Ovary (tissue), 3 donors: ENCODE measurements at regions not wholly inside any gene's neighbourhood (a gene's known extent, or its start where the extent isn't known, plus 50 kb on each side); places are given as distances from the start of the nearest gene placed in this dataset.

ENCODE experiments used
- EP300 ChIP-seq: sonication (generic); formaldehyde crosslinking; IDR thresholded peaks from one replicate; pipeline ENCODE4 v1.6.1; 2017; ENCODE audit warnings: antibody characterized with exemption
- POLR2A ChIP-seq: fragments of 450-650 bp; IDR thresholded peaks from one replicate; pipeline ENCODE4 v1.6.1; 2017; ENCODE audit warnings: antibody characterized with exemption, mild to moderate bottlenecking, moderate library complexity
- TF ChIP-seq, protein P1 (sequence below), 3 donors: fragments of 450-650 bp in 2 of 3; fragments of 200-600 bp in 1 of 3; IDR thresholded peaks; one replicate each; pipeline versions ENCODE4 v1.5.1 to v1.8.0; 2016 to 2022; ENCODE audit warnings: antibody characterized with exemption in 3 of 3, mild to moderate bottlenecking in 1 of 3
- donor health status: DM: no; HTN: no; CAD: no.

DNA sequence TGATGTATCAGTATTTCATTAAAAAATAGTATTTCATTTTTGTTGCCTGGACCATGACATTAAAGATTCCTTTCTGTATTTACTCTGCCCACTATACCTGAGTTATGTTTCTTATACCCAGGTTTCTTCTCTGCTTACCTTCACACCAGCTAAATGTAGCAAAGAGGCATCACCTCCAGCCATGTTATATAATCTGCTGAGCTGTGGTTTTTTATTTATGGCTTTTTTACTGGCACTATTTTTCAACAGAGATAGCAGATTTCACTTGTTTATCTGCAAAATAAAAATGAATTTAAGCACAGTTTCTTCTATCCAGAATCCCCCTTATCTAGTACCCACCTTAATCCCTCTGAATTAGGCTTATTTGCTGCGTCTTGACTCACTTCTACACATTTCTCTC is 979.0 kb upstream of the MAN1A1 start:
- TF ChIP-seq, protein P1, sequence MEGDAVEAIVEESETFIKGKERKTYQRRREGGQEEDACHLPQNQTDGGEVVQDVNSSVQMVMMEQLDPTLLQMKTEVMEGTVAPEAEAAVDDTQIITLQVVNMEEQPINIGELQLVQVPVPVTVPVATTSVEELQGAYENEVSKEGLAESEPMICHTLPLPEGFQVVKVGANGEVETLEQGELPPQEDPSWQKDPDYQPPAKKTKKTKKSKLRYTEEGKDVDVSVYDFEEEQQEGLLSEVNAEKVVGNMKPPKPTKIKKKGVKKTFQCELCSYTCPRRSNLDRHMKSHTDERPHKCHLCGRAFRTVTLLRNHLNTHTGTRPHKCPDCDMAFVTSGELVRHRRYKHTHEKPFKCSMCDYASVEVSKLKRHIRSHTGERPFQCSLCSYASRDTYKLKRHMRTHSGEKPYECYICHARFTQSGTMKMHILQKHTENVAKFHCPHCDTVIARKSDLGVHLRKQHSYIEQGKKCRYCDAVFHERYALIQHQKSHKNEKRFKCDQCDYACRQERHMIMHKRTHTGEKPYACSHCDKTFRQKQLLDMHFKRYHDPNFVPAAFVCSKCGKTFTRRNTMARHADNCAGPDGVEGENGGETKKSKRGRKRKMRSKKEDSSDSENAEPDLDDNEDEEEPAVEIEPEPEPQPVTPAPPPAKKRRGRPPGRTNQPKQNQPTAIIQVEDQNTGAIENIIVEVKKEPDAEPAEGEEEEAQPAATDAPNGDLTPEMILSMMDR (IDR thresholded peaks at IDR 0.05): no peak
- no peak for TF ChIP-seq POLR2A
- TF ChIP-seq EP300: no peak
